Panc1 (cell line): ENCODE measurements at regions not wholly inside any gene's neighbourhood (a gene's known extent, or its start where the extent isn't known, plus 50 kb on each side); places are given as distances from the start of the nearest gene placed in this dataset.

Source experiments
- ATAC-seq: fragments of 200-7000 bp; cut with Tn5 transposase; 2 replicates; pipeline ENCODE4 v1.9.1; 2020; ENCODE audit warnings: mild to moderate bottlenecking, moderate library complexity
- BruUV-seq: library from RNA; stranded (reverse); fragments of 400-500 nt; replicated peaks from 2 replicates; lab custom pipeline; 2021; lab: Mats Ljungman, UMichigan
- CTCF ChIA-PET: fragments of 300-600 bp; sonication (Branson Sonifier 250); formaldehyde crosslinking; loops from one replicate; lab custom pipeline; 2022; ENCODE audit warnings: antibody characterized with exemption; lab: Charles Lee
- POLR2A ChIA-PET: fragments of 300-600 bp; sonication (Branson Sonifier 250); formaldehyde crosslinking; loops from one replicate; lab custom pipeline; 2022; ENCODE audit warnings: antibody characterized with exemption; lab: Charles Lee
- DNase-seq: peaks from one replicate; pipeline ENCODE4 v3.0.0-alpha.2; 2010; ENCODE audit warnings: low read depth, low spot score
- H3K27ac ChIP-seq: 2 replicates; pipeline ENCODE4 v1.5.1; 2011; ENCODE audit warnings: mild to moderate bottlenecking, low read length, inconsistent platforms
- H3K27me3 ChIP-seq: fragments of 200-500 bp; sonication (Bioruptor generic); 2 replicates; pipeline ENCODE4 v1.6.0; 2014; ENCODE audit warnings: low read length, inconsistent platforms; ENCODE audit not compliant: control insufficient read depth, insufficient read depth
- H3K36me3 ChIP-seq: fragments of 200-500 bp; sonication (Bioruptor generic); 2 replicates; pipeline ENCODE4 v1.5.1; 2014; ENCODE audit warnings: inconsistent platforms, mild to moderate bottlenecking, low read length, moderate library complexity; ENCODE audit not compliant: control insufficient read depth, insufficient read depth
- H3K4me1 ChIP-seq: 2 replicates; pipeline ENCODE4 v1.5.1; 2011; ENCODE audit warnings: inconsistent platforms, mild to moderate bottlenecking, low read length, moderate library complexity; ENCODE audit not compliant: control insufficient read depth, insufficient read depth
- H3K4me3 ChIP-seq, 2 experiments: 2 replicates each; pipeline ENCODE4 v1.5.1; 2011 to 2012; ENCODE audit warnings: low read depth in 2 of 2, low read length in 2 of 2, mild to moderate bottlenecking in 2 of 2, inconsistent platforms in 1 of 2, moderate library complexity in 1 of 2
- H3K9me3 ChIP-seq: fragments of 200-500 bp; sonication (Bioruptor generic); 2 replicates; pipeline ENCODE4 v1.5.1; 2014; ENCODE audit warnings: low read depth, mild to moderate bottlenecking, inconsistent platforms, low read length, moderate library complexity; ENCODE audit not compliant: control insufficient read depth, insufficient read depth
- CTCF ChIP-seq: fragments of 450-650 bp; IDR thresholded peaks from 2 replicates; pipeline ENCODE4 v1.5.1; 2017; ENCODE audit warnings: mild to moderate bottlenecking
- POLR2AphosphoS5 ChIP-seq: IDR thresholded peaks from 2 replicates; pipeline ENCODE4 v1.6.1; 2012; ENCODE audit warnings: mild to moderate bottlenecking, low read depth, low read length, moderate library complexity
- REST ChIP-seq, 2 experiments: IDR thresholded peaks; 2 replicates each; pipeline ENCODE4 v1.6.1; 2011 to 2012; ENCODE audit warnings: low read depth in 2 of 2, control low read depth in 1 of 2, low read length in 1 of 2, mild to moderate bottlenecking in 1 of 2, moderate library complexity in 1 of 2; ENCODE audit not compliant: insufficient read depth in 1 of 2
- SIN3A ChIP-seq: IDR thresholded peaks from 2 replicates; pipeline ENCODE4 v1.6.1; 2012; ENCODE audit warnings: low read depth, mild to moderate bottlenecking, low read length, moderate library complexity, borderline replicate concordance; ENCODE audit not compliant: insufficient read depth
- TCF7L2 ChIP-seq: IDR thresholded peaks from 2 replicates; pipeline ENCODE4 v1.6.1; 2011; ENCODE audit warnings: mild to moderate bottlenecking, low read depth, low read length, inconsistent platforms
- in situ Hi-C: cut with HindIII; loops from 2 replicates; pipeline ENCODE4 v1.10.0; 2016; ENCODE audit warnings: low sequenced_read_pairs, low pct_unique_long_range_greater_than_20kb
- intact Hi-C: fragments of 100-400 bp; cut with micrococcal nuclease; formaldehyde crosslinking; loops from one replicate; pipeline ENCODE4 v1.10.0; 2022; ENCODE audit not compliant: unreplicated experiment

- BruUV-seq: no TSS peak
- H3K27ac ChIP-seq: no peak overlapping the region
Observed at GRCh38 chr2:20526708-20527107, 79.8 kb downstream of the RHOB start.

GRCh38 chr2:20528713-20529112 is 81.8 kb downstream of the RHOB start:
- ATAC-seq: no peak
- Histone ChIP-seq H3K9me3 (no peaks in the 10 kb centered on the region), H3K27ac (no peak overlapping the region), H3K36me3 (no peaks in the 10 kb centered on the region), H3K4me1 (no peaks in the 10 kb centered on the region), H3K4me3 (no peak overlapping the region), H3K27me3 (no peaks in the 10 kb centered on the region)
- TF ChIP-seq POLR2AphosphoS5 (no peak), TCF7L2 (no peak), CTCF (no peak), REST (IDR thresholded peaks at IDR 0.05; ENCODE audit: insufficient read depth in 1 of 2, low read depth in 2 of 2, low read length in 1 of 2) (no peak), SIN3A (no peak)
- DNase-seq: no peak
- CTCF ChIA-PET: no interaction called here
- in situ Hi-C loops (loop anchor here (10.0 kb wide), 1 partner anchor 84 kb away; the partner anchor contains the start of gene RHOB), intact Hi-C loops (no loop called here)
- BruUV-seq: no TSS peak
- POLR2A ChIA-PET: no interaction called here

More at GRCh38 chr2:20526708-20527107, 79.8 kb downstream of the RHOB start:
- no peaks in the 10 kb centered on the region for H3K27me3 ChIP-seq
- no peaks in the 10 kb centered on the region for H3K9me3 ChIP-seq
- ChIA-PET CTCF (no interaction called here), POLR2A (interaction anchor here (1.5 kb wide), 1 partner anchor 80 kb away, joined by 5 read pairs; the partner anchor contains the start of gene RHOB)
- ATAC-seq: no peak
- intact Hi-C loops (no loop called here), in situ Hi-C loops (loop anchor here (10.0 kb wide), 1 partner anchor 82 kb away; the partner anchor contains the start of gene RHOB)
- TF ChIP-seq POLR2AphosphoS5: no peak
- no peak for TF ChIP-seq TCF7L2
- TF ChIP-seq SIN3A: no peak
- no peak for TF ChIP-seq REST (IDR thresholded peaks at IDR 0.05; ENCODE audit: insufficient read depth in 1 of 2, low read depth in 2 of 2, low read length in 1 of 2)
- no peak for TF ChIP-seq CTCF
- no peaks in the 10 kb centered on the region for H3K36me3 ChIP-seq
- no peak overlapping the region for H3K4me3 ChIP-seq
- DNase-seq: no peak
- no peaks in the 10 kb centered on the region for H3K4me1 ChIP-seq
